Thyroid gland (tissue), 4 donors: ENCODE measurements at regions not wholly inside any gene's neighbourhood (a gene's known extent, or its start where the extent isn't known, plus 50 kb on each side); places are given as distances from the start of the nearest gene placed in this dataset.
"Not testable (repeated sequence)": the region's sequence is repeated elsewhere in the genome, so short reads cannot be mapped to it uniquely, and the experiment has no call there.

ENCODE experiments used
- DNase-seq, 2 donors: peaks; one replicate each; pipeline ENCODE4 v3.0.0-alpha.2; 2019
- H3K27ac ChIP-seq, 3 donors: fragments of 200-600 bp; sonication (generic); 1 replicate in 2 of 3; 2 replicates in 1 of 3; pipeline ENCODE4 v1.5.1; 2016 to 2019; ENCODE audit warnings: mild to moderate bottlenecking in 1 of 3, moderate library complexity in 1 of 3
- H3K27me3 ChIP-seq: fragments of 200-600 bp; sonication (generic); one replicate; pipeline ENCODE4 v1.5.1; 2019
- H3K36me3 ChIP-seq, 2 donors: fragments of 200-600 bp; sonication (generic); one replicate each; pipeline ENCODE4 v1.5.1; 2016 to 2019
- H3K4me1 ChIP-seq, 2 donors: fragments of 200-600 bp; sonication (generic); one replicate each; pipeline ENCODE4 v1.5.1; 2017 to 2019
- H3K4me3 ChIP-seq, 3 donors: fragments of 200-600 bp; sonication (generic); replicated peaks in 1 of 3; 1 replicate in 2 of 3; 2 replicates in 1 of 3; pipeline ENCODE4 v1.5.1; 2016; ENCODE audit warnings: mild to moderate bottlenecking in 1 of 3
- H3K9me3 ChIP-seq: fragments of 200-600 bp; sonication (generic); one replicate; pipeline ENCODE4 v1.5.1; 2017
- POLR2A ChIP-seq, 2 donors: fragments of 450-650 bp; IDR thresholded peaks; one replicate each; pipeline ENCODE4 v1.6.1; 2017; ENCODE audit warnings: antibody characterized with exemption in 2 of 2, mild to moderate bottlenecking in 2 of 2, moderate library complexity in 1 of 2
- WGBS, 2 donors: methylation state at CpG; one replicate each; pipeline ENCODE4 v1.1.5; 2017; 5-methylcytosine and 5-hydroxymethylcytosine counted together
- intact Hi-C: fragments of 100-400 bp; cut with DNase I; formaldehyde crosslinking; loops from one replicate; pipeline ENCODE4 v1.15.1; 2023
- TF ChIP-seq, protein P1 (sequence below), 6 experiments: fragments of 200-600 bp in 3 of 6; fragments of 450-650 bp in 3 of 6; sonication (generic) in 3 of 6; IDR thresholded peaks; one replicate each; pipeline ENCODE4 v1.5.1; 2016 to 2019; ENCODE audit warnings: antibody characterized with exemption in 6 of 6, mild to moderate bottlenecking in 2 of 6, inconsistent platforms in 1 of 6, moderate library complexity in 1 of 6

DNA sequence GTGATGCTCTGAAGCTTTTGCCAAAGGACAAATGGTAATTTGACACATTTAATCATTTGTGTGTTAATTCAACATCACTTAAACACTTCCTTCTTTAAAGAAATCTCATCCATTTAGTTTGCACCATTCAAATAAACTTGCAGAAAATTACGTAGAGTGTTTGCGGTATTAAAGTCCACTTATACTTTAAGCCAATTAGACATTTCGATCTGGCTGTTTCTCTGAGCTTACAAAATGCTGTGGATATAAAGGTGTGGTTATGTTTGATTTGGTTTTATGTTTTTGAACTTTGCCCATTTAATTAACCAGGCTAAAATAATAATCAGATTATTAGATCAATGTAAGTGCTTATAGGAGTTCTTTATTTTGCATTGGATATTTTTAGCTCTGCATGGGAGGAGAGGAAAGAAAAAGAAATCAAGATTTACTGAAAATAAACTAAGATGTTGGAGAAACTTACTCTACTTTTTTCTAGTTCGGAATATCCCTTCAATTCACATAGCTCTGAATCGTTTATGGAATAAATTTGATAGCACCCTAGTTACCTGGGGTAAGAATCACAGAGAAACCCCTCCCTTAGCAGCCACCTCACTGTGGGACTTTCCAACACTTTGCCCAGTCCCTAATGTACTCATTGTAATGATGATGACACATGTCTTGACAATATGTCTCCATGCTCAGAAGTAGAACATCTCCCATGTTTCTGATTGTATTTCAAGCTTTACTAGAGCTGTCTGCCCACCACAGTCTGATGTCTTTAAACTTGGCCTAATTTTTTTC lies 268.0 kb downstream of the BTG1 start:
- DNase-seq, result no peak
- intact Hi-C loops, result no loop called here
- TF ChIP-seq POLR2A (IDR thresholded peaks at IDR 0.05), result no peak
- TF ChIP-seq, protein P1, sequence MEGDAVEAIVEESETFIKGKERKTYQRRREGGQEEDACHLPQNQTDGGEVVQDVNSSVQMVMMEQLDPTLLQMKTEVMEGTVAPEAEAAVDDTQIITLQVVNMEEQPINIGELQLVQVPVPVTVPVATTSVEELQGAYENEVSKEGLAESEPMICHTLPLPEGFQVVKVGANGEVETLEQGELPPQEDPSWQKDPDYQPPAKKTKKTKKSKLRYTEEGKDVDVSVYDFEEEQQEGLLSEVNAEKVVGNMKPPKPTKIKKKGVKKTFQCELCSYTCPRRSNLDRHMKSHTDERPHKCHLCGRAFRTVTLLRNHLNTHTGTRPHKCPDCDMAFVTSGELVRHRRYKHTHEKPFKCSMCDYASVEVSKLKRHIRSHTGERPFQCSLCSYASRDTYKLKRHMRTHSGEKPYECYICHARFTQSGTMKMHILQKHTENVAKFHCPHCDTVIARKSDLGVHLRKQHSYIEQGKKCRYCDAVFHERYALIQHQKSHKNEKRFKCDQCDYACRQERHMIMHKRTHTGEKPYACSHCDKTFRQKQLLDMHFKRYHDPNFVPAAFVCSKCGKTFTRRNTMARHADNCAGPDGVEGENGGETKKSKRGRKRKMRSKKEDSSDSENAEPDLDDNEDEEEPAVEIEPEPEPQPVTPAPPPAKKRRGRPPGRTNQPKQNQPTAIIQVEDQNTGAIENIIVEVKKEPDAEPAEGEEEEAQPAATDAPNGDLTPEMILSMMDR (IDR thresholded peaks at IDR 0.05), result no peak
- H3K4me3 ChIP-seq, result no peak overlapping the region
- no peaks in the 10 kb centered on the region for H3K9me3 ChIP-seq
- H3K27ac ChIP-seq, result no peak overlapping the region
- no peaks in the 10 kb centered on the region for H3K4me1 ChIP-seq
- no peaks in the 10 kb centered on the region for H3K27me3 ChIP-seq
- no peaks in the 10 kb centered on the region for H3K36me3 ChIP-seq
- WGBS, 2 donors, result 89 to 93% methylated on average over 5 of the region's 5 CpGs

DNA sequence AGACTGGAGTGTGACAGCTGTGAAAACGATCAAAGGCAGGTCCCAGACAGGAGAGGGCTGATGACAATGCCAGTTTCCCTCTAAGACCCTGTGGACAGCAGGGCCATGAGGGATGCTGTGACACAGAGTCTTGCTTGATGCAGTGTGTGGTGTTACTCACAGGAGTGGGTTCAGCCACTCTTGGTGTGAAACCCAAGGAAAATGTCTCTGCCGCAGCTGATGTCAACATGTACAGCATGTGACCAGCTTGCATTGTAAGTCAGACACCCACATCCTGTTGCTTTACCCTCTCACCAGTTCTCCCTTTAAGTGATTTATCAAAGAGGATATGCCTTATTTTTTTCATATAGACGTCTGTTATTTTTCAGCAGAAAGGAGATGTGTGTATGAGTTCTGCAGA lies 268.6 kb downstream of the BTG1 start:
- no peaks in the 10 kb centered on the region for H3K36me3 ChIP-seq
- H3K27ac ChIP-seq, result no peak overlapping the region
- no peaks in the 10 kb centered on the region for H3K4me1 ChIP-seq
- intact Hi-C loops, result no loop called here
- no peaks in the 10 kb centered on the region for H3K9me3 ChIP-seq
- peak; percentile 6 to 25 for DNase-seq
- no peak overlapping the region for H3K4me3 ChIP-seq
- no peaks in the 10 kb centered on the region for H3K27me3 ChIP-seq
- 49 to 51% methylated on average over 3 of the region's 3 CpGs for WGBS, 2 donors
- no peak for TF ChIP-seq POLR2A (IDR thresholded peaks at IDR 0.05)
- TF ChIP-seq, protein P1 (IDR thresholded peaks at IDR 0.05), result no peak

DNA sequence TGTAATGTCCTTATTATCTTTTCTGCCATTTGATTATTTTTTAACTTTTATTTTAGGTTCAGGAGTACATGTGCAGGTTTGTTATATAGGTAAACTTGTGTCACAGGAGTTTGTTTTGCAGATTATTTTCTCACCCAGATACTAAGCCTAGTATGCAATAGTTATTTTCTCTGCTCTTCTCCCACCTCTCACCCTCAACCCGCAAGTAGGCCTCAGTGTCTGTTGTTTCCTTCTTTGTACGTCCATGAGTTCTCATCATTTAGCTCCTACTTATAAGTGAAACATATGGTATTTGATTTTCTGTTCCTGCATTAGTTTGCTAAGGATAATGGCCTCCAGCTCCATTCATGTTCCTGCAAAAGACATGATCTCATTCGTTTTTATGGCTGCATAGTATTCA lies 270.0 kb downstream of the BTG1 start:
- H3K9me3 ChIP-seq, H3K4me1 ChIP-seq, H3K27me3 ChIP-seq, H3K27ac ChIP-seq, H3K4me3 ChIP-seq, H3K36me3 ChIP-seq, DNase-seq, intact Hi-C loops: not testable (repeated sequence)
- WGBS, 2 donors, result 94 to 95% methylated on average over 3 of the region's 3 CpGs

DNA sequence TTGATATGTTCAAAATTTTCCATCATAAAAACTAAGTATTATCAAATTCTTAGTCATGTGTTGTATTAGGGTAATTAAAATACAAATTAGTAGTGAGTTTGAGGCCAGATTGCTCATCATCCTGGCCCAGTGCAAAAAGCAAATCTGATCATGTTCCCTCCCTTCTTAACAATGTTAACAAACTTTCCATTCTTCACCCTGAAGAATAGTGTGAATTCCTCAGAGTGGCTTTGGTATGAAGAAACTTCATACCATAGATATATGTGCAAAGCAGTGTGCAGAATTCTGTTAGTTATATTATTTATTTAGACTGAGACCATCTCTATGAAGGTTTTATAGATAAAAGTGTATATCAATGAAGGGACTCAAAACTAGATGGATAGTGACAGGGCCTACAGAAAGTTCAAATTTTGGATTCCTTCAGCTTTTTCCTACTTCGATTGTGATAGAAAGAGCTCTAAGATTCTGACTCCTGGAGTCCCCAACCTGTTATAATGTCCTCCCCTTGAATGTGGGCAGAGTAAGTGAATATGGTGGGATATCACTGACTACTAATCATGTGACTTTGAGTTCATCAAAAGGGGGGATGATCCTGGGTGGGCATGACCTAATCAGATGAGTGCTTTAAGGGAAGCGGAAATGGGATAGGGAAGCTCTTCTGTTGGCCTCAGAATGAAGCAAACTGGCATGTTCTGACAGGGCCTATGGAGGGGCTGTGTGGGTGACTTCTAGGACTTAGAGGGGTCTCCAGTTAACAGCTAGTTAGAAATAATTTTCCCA lies 271.4 kb downstream of the BTG1 start:
- no peak overlapping the region for H3K27ac ChIP-seq
- H3K36me3 ChIP-seq, result no peaks in the 10 kb centered on the region
- no peaks in the 10 kb centered on the region for H3K27me3 ChIP-seq
- no peaks in the 10 kb centered on the region for H3K9me3 ChIP-seq
- WGBS, 2 donors, result 98% methylated on average over 2 of the region's 2 CpGs
- intact Hi-C loops, result no loop called here
- H3K4me3 ChIP-seq, result no peak overlapping the region
- no peak for TF ChIP-seq POLR2A (IDR thresholded peaks at IDR 0.05)
- TF ChIP-seq, protein P1 (IDR thresholded peaks at IDR 0.05), result no peak
- no peak for DNase-seq
- H3K4me1 ChIP-seq, result no peaks in the 10 kb centered on the region

DNA sequence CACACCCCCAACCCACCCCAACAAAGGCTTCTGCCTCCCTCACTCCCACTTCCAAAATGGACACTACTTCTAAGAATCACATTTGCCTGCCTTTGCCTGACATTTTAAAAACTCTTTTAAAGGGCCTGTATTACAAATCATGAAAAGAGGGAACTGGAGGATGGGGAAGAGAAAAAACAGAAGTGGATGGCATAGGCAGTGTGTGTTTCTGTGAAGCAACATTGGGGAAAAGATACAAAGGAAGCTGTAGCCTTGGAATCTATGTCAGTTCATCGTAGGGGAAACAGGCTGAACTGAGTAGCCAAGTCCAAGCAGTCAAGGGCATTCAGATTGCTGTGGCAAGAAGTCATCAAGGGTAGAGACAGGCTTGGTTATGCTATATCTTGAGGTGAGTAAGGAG lies 273.9 kb downstream of the BTG1 start:
- Histone ChIP-seq H3K27ac (no peak overlapping the region), H3K36me3 (no peaks in the 10 kb centered on the region), H3K4me1 (no peaks in the 10 kb centered on the region), H3K27me3 (no peaks in the 10 kb centered on the region), H3K4me3 (no peak overlapping the region), H3K9me3 (no peaks in the 10 kb centered on the region)
- DNase-seq, result no peak
- WGBS, 2 donors, result 65 to 76% methylated on average over 1 of the region's 1 CpG
- intact Hi-C loops, result no loop called here
- no peak for TF ChIP-seq POLR2A (IDR thresholded peaks at IDR 0.05)
- TF ChIP-seq, protein P1 (IDR thresholded peaks at IDR 0.05), result no peak
